ENCODE measurements at regions not wholly inside any gene's neighbourhood (a gene's known extent, or its start where the extent isn't known, plus 50 kb on each side); places are given as distances from the start of the nearest gene placed in this dataset.

GRCh38 chr10:78595269-78595619 is 473.5 kb upstream of the ZMIZ1 start:
- no peak for DNase-seq (ENCODE audit: low spot score in 2 of 2)
- 66% methylated on average over 3 of the region's 5 CpGs for WGBS

GRCh38 chr10:78596556-78596955 is 472.2 kb upstream of the ZMIZ1 start:
- Histone ChIP-seq H3K27ac (no peak overlapping the region), H3K4me3 (no peak overlapping the region), H3K36me3 (no peaks in the 10 kb centered on the region), H3K27me3 (no peaks in the 10 kb centered on the region), H3K4me1 (no peaks in the 10 kb centered on the region), H3K9me3 (no peaks in the 10 kb centered on the region)
- WGBS = 79% methylated on average over 2 of the region's 2 CpGs
- DNase-seq (ENCODE audit: low spot score in 2 of 2) = no peak
- TF ChIP-seq POLR2A (IDR thresholded peaks at IDR 0.05) = no peak
- no peak for TF ChIP-seq POLR2AphosphoS5 (IDR thresholded peaks at IDR 0.05)
- no peak for TF ChIP-seq CTCF (IDR thresholded peaks at IDR 0.05)
- TF ChIP-seq EP300 (IDR thresholded peaks at IDR 0.05) = no peak

More at GRCh38 chr10:78595269-78595619, 473.5 kb upstream of the ZMIZ1 start:
- H3K4me3 ChIP-seq = no peak overlapping the region
- no peak overlapping the region for H3K27ac ChIP-seq
- no peaks in the 10 kb centered on the region for H3K4me1 ChIP-seq
- no peaks in the 10 kb centered on the region for H3K36me3 ChIP-seq
- TF ChIP-seq CTCF (IDR thresholded peaks at IDR 0.05) (no peak), EP300 (IDR thresholded peaks at IDR 0.05) (no peak), POLR2AphosphoS5 (IDR thresholded peaks at IDR 0.05) (no peak), POLR2A (IDR thresholded peaks at IDR 0.05) (no peak)
- H3K9me3 ChIP-seq = no peaks in the 10 kb centered on the region
- H3K27me3 ChIP-seq = no peaks in the 10 kb centered on the region

- WGBS = 84% methylated on average over 9 of the region's 11 CpGs
- Histone ChIP-seq H3K4me1 (no peaks in the 10 kb centered on the region), H3K27me3 (no peaks in the 10 kb centered on the region), H3K27ac (no peak overlapping the region), H3K4me3 (no peak overlapping the region), H3K36me3 (no peaks in the 10 kb centered on the region), H3K9me3 (no peaks in the 10 kb centered on the region)
- TF ChIP-seq CTCF (IDR thresholded peaks at IDR 0.05) (no peak), POLR2AphosphoS5 (IDR thresholded peaks at IDR 0.05) (no peak), POLR2A (IDR thresholded peaks at IDR 0.05) (no peak), EP300 (IDR thresholded peaks at IDR 0.05) (no peak)
- no peak for DNase-seq (ENCODE audit: low spot score in 2 of 2)
Measured at GRCh38 chr10:78597796-78598555, 470.8 kb upstream of the ZMIZ1 start.

DNA sequence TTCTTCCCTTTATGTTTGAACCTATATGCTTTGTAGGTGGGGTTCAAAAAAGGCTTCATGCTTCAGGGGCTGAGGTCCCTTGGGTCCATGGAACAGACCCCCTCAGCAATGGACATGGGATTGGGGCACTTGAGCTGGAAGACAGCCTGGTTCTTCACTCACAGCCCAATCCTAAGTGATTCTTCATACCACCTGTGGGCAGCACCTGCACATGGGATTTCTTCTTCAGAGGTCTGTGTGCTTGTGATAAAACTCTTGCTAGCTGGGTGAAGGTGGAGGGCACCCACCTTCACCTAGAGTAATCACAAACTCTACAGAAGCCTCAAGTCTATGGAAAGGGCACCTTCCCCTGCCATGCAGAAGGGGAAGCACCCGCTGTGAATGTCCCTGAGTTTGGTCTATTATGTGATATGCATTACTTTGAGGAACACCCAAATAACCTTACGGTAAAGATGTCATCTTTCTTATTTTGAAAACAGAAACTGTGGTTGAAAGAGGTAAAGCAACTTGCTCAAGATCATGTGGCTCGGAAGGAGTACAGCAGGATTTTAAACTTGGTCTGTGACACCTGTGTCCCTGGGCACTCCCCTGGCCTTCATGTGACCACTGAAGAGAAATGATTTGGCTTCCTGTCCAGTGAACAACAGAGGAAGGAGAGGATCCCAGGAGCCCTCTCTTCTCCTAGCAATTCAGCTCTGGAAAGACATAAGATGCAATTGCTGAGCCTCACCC is 469.5 kb upstream of the ZMIZ1 start:
- Histone ChIP-seq H3K4me3 (no peak overlapping the region), H3K36me3 (no peaks in the 10 kb centered on the region), H3K27ac (no peak overlapping the region), H3K27me3 (no peaks in the 10 kb centered on the region), H3K9me3 (no peaks in the 10 kb centered on the region), H3K4me1 (no peaks in the 10 kb centered on the region)
- no peak for DNase-seq (ENCODE audit: low spot score in 2 of 2)
- 95% methylated on average over 3 of the region's 3 CpGs for WGBS
- TF ChIP-seq POLR2A (IDR thresholded peaks at IDR 0.05) = no peak
- no peak for TF ChIP-seq EP300 (IDR thresholded peaks at IDR 0.05)
- TF ChIP-seq CTCF (IDR thresholded peaks at IDR 0.05) = no peak
- no peak for TF ChIP-seq POLR2AphosphoS5 (IDR thresholded peaks at IDR 0.05)

DNA sequence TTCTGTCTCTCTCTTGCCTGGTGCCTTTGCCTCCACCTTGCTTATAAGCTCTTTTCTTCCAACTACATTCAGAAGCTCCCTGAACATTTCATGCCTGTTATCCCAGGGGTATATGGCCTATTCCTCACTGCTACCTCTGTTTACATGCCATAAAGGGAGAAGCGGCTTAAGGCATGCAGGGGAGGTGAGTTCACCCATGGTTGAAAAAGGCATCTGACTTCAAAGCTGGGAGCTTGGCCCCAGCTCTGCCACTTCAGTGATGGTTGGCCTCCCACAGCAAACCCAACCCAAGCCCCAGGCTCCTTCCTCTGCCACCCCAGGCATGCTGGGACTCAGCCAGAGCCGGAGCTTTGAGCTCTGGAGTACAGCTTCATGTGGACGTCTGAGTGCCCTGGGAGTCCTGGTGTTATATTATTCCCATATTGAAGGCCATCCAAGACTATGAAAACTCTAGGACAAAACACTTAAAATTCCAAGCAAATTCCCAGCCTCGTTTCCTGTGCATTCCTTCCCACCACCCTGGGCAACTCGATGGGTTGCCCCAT is 468.6 kb upstream of the ZMIZ1 start:
- no peak for DNase-seq (ENCODE audit: low spot score in 2 of 2)
- Histone ChIP-seq H3K4me3 (no peak overlapping the region), H3K4me1 (no peaks in the 10 kb centered on the region), H3K9me3 (no peaks in the 10 kb centered on the region), H3K27me3 (no peaks in the 10 kb centered on the region), H3K36me3 (no peaks in the 10 kb centered on the region), H3K27ac (no peak overlapping the region)
- no peak for TF ChIP-seq CTCF (IDR thresholded peaks at IDR 0.05)
- TF ChIP-seq POLR2A (IDR thresholded peaks at IDR 0.05) = no peak
- no peak for TF ChIP-seq EP300 (IDR thresholded peaks at IDR 0.05)
- 82% methylated on average over 5 of the region's 5 CpGs for WGBS

Measured in suprapubic skin (tissue), 4 donors.